ENCODE measurements at regions not wholly inside any gene's neighbourhood (a gene's known extent, or its start where the extent isn't known, plus 50 kb on each side); places are given as distances from the start of the nearest gene placed in this dataset.
"Not testable (repeated sequence)": the region's sequence is repeated elsewhere in the genome, so short reads cannot be mapped to it uniquely, and the experiment has no call there.

- Mint-ChIP-seq H3K4me1 (peaks cover 0 to 1% (median 0%) of the 10 kb centered on the region in 3 donors), H3K36me3 (no peaks in the 10 kb centered on the region), H3K9me3 (no peaks in the 10 kb centered on the region), H3K27ac (no peak overlapping the region), H3K4me3 (no peak overlapping the region), H3K27me3 (no peaks in the 10 kb centered on the region)
These were observed 100.2 kb downstream of the FBXO8 start for GRCh38 chr4:174183259-174183658.

GRCh38 chr4:174181827-174182226 is 101.6 kb downstream of the FBXO8 start:
- H3K36me3 Mint-ChIP-seq = no peaks in the 10 kb centered on the region
- no peak overlapping the region for H3K4me3 Mint-ChIP-seq
- H3K27me3 Mint-ChIP-seq = no peaks in the 10 kb centered on the region
- H3K27ac Mint-ChIP-seq = no peak overlapping the region
- H3K9me3 Mint-ChIP-seq = no peaks in the 10 kb centered on the region
- H3K4me1 Mint-ChIP-seq = no peaks in the 10 kb centered on the region

- H3K27ac Mint-ChIP-seq = no peak overlapping the region
- peaks cover 2% of the 10 kb centered on the region for H3K27me3 Mint-ChIP-seq
- H3K36me3 Mint-ChIP-seq = no peaks in the 10 kb centered on the region
- no peaks in the 10 kb centered on the region for H3K4me1 Mint-ChIP-seq
- no peaks in the 10 kb centered on the region for H3K9me3 Mint-ChIP-seq
- no peak overlapping the region for H3K4me3 Mint-ChIP-seq
These were observed 105.9 kb downstream of the FBXO8 start for GRCh38 chr4:174177536-174177935.

DNA sequence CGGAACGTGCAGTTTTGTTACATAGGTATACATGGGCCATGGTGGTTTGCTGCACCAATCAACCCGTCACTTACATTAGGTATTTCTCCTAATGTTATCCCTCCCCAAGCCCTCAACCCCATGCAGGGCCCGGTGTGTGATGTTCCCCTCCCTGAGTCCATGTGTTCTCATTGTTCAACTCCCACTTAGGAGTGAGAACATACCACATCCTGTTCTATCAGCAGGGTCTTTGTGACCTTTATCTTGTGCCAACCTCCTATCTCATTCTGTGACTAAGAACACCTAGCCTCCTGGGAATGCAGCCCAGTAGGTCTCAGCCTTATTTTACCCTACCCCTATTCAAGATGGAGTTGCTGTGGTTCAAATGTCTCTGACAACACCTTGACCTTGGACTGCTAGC is 107.6 kb downstream of the FBXO8 start:
- H3K4me3 Mint-ChIP-seq, H3K9me3 Mint-ChIP-seq, H3K36me3 Mint-ChIP-seq, H3K27me3 Mint-ChIP-seq, H3K4me1 Mint-ChIP-seq, H3K27ac Mint-ChIP-seq: not testable (repeated sequence)

DNA sequence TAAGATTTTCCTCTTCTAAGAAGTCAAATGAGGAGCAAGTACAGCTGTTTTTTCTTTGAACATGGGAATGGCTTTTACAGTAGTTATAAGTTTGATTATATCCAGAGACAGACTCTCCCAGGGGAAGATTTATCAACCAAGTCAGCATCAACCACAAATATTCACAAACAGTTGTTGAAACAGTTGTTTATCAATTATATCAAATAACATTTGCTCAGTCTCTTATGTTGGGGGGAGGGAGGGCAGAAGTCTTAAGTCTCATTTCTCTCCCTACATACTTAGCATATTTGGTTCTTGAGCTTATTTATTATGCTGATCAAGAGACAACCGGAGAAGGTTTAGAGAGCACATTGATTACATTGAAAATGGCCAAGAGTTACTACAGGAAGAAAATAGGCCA is 110.1 kb downstream of the FBXO8 start:
- Mint-ChIP-seq H3K4me3 (no peak overlapping the region), H3K4me1 (no peaks in the 10 kb centered on the region), H3K27me3 (peaks cover 2% of the 10 kb centered on the region), H3K9me3 (no peaks in the 10 kb centered on the region), H3K36me3 (no peaks in the 10 kb centered on the region), H3K27ac (no peak overlapping the region)

DNA sequence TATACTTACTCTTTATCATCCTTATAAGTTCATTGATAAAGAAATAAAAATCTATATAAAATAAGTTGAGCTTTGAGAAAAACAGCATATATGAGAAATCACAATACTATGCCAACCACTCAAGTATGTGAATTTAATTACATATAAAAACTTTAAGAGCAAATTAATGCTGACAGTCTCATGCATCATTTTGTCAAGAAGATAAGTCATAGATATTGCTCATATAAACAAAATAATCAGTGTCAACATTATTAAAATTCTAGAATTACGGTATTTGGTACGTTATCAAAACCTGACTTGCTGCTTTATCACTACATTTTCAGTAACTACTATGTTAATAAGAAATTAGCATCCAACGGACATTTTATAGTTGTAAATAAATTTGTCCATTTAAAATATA is 111.2 kb downstream of the FBXO8 start:
- no peak overlapping the region for H3K4me3 Mint-ChIP-seq
- H3K9me3 Mint-ChIP-seq = no peaks in the 10 kb centered on the region
- H3K27ac Mint-ChIP-seq = no peak overlapping the region
- peaks cover 2% of the 10 kb centered on the region for H3K27me3 Mint-ChIP-seq
- no peaks in the 10 kb centered on the region for H3K36me3 Mint-ChIP-seq
- H3K4me1 Mint-ChIP-seq = no peaks in the 10 kb centered on the region

- H3K27me3 Mint-ChIP-seq = peaks cover 1% of the 10 kb centered on the region
- H3K9me3 Mint-ChIP-seq = no peaks in the 10 kb centered on the region
- H3K4me1 Mint-ChIP-seq = no peaks in the 10 kb centered on the region
- no peaks in the 10 kb centered on the region for H3K36me3 Mint-ChIP-seq
- no peak overlapping the region for H3K4me3 Mint-ChIP-seq
- no peak overlapping the region for H3K27ac Mint-ChIP-seq
These were observed 112.6 kb downstream of the FBXO8 start for GRCh38 chr4:174170906-174171305.

DNA sequence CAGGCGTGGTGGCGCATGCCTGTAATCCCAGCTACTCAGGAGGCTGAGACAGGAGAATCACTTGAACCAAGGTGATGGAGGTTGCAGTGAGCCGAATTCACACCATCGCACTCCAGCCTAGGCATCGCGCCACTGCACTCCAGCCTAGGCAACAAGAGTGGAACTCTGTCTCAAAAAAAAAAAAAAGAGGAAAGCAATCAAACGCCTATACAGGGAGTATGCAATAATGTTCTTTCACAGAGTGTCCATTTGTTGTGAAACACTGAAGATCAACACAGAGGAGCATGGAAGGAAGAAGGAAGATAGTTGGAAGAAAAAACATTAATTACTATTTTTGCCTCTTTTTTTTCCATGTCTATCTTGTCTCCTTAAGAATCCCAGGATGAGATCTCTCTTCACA is 113.4 kb downstream of the FBXO8 start:
- Mint-ChIP-seq H3K9me3 (no peaks in the 10 kb centered on the region), H3K4me1 (no peaks in the 10 kb centered on the region), H3K36me3 (peaks cover 2% of the 10 kb centered on the region), H3K27ac (no peak overlapping the region), H3K4me3 (no peak overlapping the region), H3K27me3 (peaks cover 1% of the 10 kb centered on the region)

DNA sequence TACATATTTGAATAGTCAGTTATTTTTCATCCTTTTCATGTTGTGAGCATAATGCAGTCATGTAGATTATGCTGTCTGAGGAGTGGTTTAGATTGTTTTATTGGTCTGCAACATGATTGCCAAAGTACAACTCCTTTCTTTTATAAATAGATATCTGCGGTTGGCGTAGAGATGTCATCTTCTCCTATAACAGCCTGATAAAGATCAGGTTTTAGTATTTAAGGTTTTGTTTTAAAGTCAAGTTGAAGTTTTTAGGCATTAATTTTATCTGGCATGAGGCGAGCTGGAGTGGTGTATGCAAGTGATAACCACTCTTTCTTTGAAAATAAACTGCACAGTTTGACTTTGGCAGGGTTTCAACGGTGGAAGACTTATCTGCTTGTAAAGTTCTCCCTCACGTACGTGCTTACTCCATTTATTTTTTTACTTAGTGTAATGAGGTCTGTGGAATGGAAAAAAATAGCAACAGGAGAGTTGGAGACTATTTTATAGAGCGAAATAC is 126.3 kb downstream of the FBXO8 start:
- Mint-ChIP-seq H3K27ac (no peak overlapping the region), H3K27me3 (peaks cover 6% of the 10 kb centered on the region), H3K36me3 (no peaks in the 10 kb centered on the region), H3K9me3 (no peaks in the 10 kb centered on the region), H3K4me1 (peaks cover 0 to 2% (median 0%) of the 10 kb centered on the region in 3 donors), H3K4me3 (no peak overlapping the region)

DNA sequence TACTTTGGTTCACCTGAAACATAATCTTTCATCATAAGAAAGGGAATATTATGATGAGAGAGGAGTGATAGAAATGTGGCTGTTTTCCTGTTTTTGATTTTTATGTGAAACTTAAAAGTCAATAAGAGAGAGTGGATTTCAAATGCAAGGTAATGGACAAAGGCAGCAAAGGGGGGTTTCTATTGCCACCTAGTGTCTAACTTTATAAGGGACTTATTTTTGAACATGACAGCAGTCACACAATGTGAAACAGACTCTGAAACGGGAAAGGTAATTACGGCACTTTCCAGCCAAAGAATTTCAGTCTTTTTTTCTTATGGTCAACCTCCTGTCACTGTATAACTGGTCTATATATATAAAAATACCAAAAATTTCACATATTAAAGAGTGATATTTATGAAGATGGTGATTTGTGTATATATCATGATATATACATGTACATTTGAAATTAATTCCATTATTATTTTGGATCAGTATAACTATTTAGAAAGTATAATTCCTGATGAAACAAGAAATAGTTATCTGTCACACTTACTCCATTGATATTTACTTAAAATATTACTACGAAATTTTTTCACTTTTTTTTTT is 127.1 kb downstream of the FBXO8 start:
- H3K36me3 Mint-ChIP-seq = no peaks in the 10 kb centered on the region
- H3K27me3 Mint-ChIP-seq = peaks cover 6% of the 10 kb centered on the region
- no peaks in the 10 kb centered on the region for H3K9me3 Mint-ChIP-seq
- peaks cover 0 to 2% (median 0%) of the 10 kb centered on the region in 3 donors for H3K4me1 Mint-ChIP-seq
- H3K4me3 Mint-ChIP-seq = no peak overlapping the region
- no peak overlapping the region for H3K27ac Mint-ChIP-seq

- H3K9me3 Mint-ChIP-seq = no peaks in the 10 kb centered on the region
- H3K27ac Mint-ChIP-seq = no peak overlapping the region
- H3K4me1 Mint-ChIP-seq = no peaks in the 10 kb centered on the region
- peaks cover 4% of the 10 kb centered on the region for H3K27me3 Mint-ChIP-seq
- no peaks in the 10 kb centered on the region for H3K36me3 Mint-ChIP-seq
- H3K4me3 Mint-ChIP-seq = no peak overlapping the region
These were observed 129.1 kb downstream of the FBXO8 start for GRCh38 chr4:174154215-174154854.

- no peak overlapping the region for H3K27ac Mint-ChIP-seq
- H3K4me3 Mint-ChIP-seq = no peak overlapping the region
- no peaks in the 10 kb centered on the region for H3K36me3 Mint-ChIP-seq
- H3K27me3 Mint-ChIP-seq = peaks cover 1% of the 10 kb centered on the region
- no peaks in the 10 kb centered on the region for H3K9me3 Mint-ChIP-seq
- no peaks in the 10 kb centered on the region for H3K4me1 Mint-ChIP-seq
These were observed 130.6 kb downstream of the FBXO8 start for GRCh38 chr4:174152717-174153466.

DNA sequence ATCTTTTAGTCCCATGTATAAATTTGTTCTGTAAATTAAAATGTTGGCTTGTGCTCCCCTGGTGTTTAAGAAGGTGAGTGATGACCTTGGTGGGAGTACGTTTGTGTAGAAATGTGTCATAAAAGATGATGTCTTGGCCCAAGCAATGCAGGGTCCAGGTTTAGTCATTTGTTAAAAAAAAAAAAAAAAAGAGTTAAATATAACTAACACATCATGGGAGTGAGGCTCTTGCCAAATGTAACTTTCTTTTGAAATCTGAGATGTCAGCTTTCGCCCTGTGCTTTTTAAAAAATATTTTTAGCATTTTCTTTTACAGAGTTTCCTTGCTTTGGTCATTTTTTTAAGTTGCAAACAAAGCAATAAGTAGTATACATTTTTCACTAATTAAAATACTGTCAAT is 135.6 kb downstream of the FBXO8 start:
- peaks cover 1% of the 10 kb centered on the region for H3K27me3 Mint-ChIP-seq
- no peaks in the 10 kb centered on the region for H3K4me1 Mint-ChIP-seq
- H3K27ac Mint-ChIP-seq = no peak overlapping the region
- H3K36me3 Mint-ChIP-seq = no peaks in the 10 kb centered on the region
- no peaks in the 10 kb centered on the region for H3K9me3 Mint-ChIP-seq
- no peak overlapping the region for H3K4me3 Mint-ChIP-seq

- Mint-ChIP-seq H3K4me3 (no peak overlapping the region), H3K27me3 (peaks cover 2% of the 10 kb centered on the region), H3K27ac (no peak overlapping the region), H3K36me3 (peaks cover 2% of the 10 kb centered on the region), H3K4me1 (peaks cover 0 to 1% (median 0%) of the 10 kb centered on the region in 3 donors), H3K9me3 (no peaks in the 10 kb centered on the region)
These were observed 139.4 kb downstream of the FBXO8 start for GRCh38 chr4:174144106-174144505.

GRCh38 chr4:174141876-174142275 is 141.6 kb downstream of the FBXO8 start:
- H3K27me3 Mint-ChIP-seq = peaks cover 2% of the 10 kb centered on the region
- H3K9me3 Mint-ChIP-seq = no peaks in the 10 kb centered on the region
- peaks cover 0 to 1% (median 0%) of the 10 kb centered on the region in 3 donors for H3K4me1 Mint-ChIP-seq
- H3K27ac Mint-ChIP-seq = no peak overlapping the region
- H3K36me3 Mint-ChIP-seq = peaks cover 2% of the 10 kb centered on the region
- H3K4me3 Mint-ChIP-seq = no peak overlapping the region

- H3K9me3 Mint-ChIP-seq = no peaks in the 10 kb centered on the region
- peaks cover 3% of the 10 kb centered on the region for H3K27me3 Mint-ChIP-seq
- no peak overlapping the region for H3K4me3 Mint-ChIP-seq
- peaks cover 2% of the 10 kb centered on the region for H3K36me3 Mint-ChIP-seq
- no peak overlapping the region for H3K27ac Mint-ChIP-seq
- peaks cover 0 to 3% (median 0%) of the 10 kb centered on the region in 3 donors for H3K4me1 Mint-ChIP-seq
These were observed 144.9 kb downstream of the FBXO8 start for GRCh38 chr4:174138616-174139015.

Measured in IgD-negative memory B cell (primary cell).